Esophagus mucosa (tissue), 1 donor: ENCODE measurements at regions not wholly inside any gene's neighbourhood (a gene's known extent, or its start where the extent isn't known, plus 50 kb on each side); places are given as distances from the start of the nearest gene placed in this dataset.

ENCODE experiments used
- ATAC-seq: fragments of 200-7000 bp; cut with Tn5 transposase; one replicate; pipeline ENCODE4 v1.9.1; 2020
- donor health status: DM: yes; HTN: yes; CAD: no.

DNA sequence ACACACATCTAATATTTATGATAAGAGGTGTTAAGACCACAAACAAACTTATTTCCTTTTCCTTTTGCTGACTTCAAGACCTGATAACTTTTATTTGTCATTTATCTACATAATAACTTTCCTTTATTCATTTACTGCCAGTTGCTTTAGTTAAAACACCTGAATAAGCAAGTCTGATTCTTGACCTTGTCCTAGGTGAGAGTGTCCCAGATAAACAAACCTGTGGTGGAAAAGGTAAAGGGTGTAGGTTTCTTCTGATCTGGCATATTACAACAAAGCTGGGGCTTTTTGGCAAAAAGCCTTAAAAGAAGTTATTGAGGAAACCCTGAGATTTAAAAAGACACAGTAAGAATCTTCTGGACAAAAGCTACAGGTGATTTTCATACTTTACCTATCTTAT, 191.5 kb downstream of the ZBBX start:
- no peak for ATAC-seq

DNA sequence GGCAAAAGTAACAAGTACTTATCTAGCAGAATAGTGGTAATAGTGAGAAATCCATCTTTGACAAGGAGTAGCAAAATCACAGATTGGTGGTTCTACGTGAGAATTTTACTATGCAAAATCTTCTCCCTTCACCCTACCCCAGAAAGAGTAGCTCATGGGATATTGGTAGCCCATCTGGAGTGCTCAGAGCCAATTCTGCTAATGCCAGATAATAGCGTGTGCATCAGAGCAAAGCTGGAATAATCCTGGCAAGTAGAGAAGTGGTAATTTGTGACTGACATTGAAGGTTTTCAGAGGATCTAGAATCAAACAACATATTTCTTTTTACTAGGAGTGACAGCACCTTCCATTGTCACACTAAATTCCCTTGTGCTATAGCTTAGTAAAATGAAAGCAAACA, 192.9 kb downstream of the ZBBX start:
- ATAC-seq = no peak

DNA sequence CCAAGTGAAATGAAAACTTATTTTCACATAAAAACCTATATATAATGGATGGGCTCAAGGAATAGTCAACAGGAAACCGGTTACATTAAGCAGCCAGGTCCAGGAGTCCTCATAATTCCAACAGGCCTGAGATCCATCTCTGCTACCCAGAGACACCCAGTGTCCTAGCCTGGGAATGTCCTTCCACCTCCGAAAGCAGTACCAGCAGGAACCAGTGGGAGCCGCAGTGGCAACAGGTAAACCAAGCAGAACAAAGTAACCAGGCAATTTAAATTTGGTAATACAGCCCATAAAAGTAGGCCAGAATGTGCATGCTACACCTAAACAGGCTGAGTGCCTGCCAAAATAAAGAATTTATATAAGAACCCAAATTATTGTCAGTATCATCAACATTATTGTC, 195.6 kb downstream of the ZBBX start:
- ATAC-seq = no peak

DNA sequence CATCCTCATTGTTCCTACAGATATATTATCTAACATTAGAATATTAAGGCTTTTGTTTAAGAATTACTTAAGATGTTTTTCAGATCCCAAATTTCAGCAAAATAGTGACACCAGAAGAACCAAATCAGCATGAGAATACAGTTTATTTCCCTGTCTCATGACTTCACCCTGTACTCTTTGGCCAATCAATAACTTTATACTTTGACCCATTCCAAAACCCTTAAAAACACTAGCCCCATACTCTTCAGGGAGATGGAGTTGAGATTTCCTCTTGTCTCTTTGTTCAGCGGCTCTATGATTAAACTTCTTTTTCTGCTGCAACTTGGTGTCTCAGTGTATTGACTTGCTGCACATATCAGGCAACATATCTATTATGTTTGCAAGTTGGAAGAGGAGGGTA, 207.7 kb downstream of the ZBBX start:
- no peak for ATAC-seq

DNA sequence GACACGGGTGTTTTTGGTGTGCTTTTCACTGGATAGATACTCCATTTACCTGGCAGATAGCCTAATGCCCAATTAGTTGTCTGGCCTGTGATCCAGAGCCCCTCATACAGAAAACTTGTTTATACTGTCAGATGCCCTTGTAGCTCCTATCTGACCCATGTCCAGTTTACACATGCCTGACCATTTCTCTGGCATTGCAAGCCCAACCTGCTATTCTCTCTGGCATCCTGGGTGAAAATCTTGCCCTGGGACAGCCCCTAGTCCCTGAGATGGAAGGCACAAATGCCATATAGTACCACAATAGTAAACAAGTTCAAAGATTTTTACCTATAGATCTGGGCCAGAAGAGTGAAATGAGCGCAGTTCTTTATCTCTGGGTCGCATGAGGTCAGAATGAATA, 212.6 kb downstream of the ZBBX start:
- no peak for ATAC-seq

DNA sequence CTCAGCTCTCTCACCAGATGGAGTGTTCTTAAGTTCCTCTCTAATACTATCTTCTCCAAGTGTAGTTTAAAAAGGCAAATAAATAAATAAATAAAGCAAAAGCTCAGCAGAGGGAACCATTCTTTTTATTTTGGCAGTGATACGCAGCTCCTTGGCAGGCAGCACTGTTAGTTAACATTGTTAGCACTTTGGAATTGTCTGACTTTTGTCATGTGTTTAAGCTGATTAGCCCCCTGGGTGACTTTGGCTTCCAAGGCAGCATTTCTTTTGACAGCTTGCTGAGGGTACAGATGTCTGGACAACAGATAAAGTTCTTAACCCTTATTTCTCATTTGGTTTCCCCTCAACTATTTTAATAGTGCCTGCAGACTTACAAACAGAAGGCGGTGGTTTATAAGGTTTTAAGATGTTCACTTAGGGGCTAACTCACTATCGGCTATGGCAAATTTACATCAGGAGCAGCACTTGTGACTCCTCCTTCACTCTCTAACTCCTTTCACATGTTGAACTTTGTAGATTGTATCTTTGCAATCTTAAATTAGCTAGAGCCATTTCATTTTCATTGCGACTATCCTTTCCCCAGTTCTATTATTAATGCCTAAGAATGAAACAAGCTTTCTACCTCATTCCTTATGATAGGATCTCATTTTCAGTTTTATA, 213.4 kb downstream of the ZBBX start:
- no peak for ATAC-seq

DNA sequence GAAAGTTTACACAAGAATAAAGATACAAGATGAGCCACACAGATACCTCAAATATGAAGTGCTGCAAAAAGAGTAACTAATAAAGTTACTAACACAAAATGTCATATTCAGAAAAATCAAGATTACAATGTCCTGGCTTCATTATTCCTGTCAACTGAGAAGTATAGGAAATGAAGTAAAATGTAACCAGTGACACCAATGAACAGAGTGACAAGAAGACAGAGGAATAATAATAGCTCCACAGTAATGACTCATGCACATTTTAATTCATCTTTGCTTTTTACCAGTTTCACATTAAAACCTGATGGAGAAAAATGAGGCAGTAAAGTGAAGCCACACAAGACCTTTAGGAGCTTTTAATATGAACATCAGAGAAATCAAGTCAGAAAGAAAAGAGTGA, 214.1 kb downstream of the ZBBX start:
- ATAC-seq = no peak

DNA sequence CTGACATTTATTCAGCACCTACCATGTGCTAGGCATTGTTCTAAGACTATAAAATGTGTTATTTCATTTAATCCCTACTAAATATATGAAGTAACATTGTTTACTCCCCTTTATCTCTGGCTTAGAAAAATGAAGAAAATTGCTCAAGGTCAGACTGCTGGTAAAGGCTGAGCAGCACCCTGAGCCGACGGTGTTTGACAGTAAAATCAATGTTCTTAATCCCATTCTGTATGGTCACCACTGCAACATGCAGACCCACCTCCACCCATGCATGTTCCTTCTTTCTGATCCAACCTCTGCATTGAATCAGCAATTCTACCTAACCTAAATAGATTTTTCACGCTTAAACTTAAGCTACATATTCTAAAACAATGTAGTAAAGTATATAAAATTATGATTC, 216.5 kb downstream of the ZBBX start:
- no peak for ATAC-seq

DNA sequence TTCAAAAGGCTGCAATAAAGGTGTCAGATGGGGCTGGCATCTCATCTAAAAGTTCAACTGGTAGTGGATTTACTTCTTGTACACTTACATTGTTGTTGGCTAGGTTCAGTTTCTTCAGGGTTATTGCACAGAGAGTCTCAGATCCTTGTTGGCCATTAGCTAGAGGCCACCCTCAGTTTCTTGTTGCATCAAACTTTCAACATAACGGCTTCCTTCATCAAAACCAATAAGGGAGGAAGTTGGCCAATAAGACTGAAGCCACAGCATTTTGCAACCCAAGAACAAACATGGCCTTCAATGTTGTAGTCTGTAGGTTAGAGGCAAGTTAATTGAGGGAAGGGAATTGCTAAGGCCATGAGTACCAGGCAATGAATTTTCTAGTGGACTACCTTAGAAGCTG, 218.0 kb downstream of the ZBBX start:
- no peak for ATAC-seq

DNA sequence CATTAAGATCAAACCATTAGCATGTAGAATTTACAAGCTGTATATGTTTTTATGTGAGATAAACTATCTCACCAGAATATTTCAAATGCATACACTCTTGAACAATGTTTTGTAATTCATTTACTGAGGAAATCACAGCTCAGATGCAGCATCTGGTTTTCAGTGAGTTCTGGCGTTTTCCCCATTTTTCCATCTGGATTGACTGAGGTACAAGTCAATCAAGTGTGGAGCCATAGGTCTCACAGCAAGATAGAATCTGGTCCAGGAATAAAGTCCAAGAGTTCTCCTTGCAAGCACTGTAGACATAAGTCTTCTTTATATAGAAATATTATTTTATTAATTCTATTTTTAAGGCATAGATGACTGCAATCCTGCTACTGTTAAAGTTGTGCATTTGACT, 219.3 kb downstream of the ZBBX start:
- no peak for ATAC-seq

DNA sequence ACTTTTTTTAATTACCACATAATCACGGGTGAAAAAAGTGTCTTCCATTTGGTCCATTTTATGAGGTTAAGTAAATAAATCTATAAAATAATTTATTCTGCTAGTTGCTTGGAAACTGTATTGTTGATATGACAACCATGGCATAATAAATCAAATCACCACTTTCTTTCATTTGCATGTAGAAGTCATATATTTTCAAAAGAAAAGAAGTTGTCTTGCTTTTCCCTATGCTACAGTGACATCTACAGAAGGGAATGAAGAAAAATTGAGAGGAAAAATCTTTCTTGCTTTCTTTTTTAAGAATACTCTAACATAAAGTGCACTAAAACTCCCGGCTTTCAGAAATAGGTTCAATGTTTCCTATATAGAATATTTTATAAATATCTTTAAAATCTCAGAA, 228.5 kb downstream of the ZBBX start:
- no peak for ATAC-seq

DNA sequence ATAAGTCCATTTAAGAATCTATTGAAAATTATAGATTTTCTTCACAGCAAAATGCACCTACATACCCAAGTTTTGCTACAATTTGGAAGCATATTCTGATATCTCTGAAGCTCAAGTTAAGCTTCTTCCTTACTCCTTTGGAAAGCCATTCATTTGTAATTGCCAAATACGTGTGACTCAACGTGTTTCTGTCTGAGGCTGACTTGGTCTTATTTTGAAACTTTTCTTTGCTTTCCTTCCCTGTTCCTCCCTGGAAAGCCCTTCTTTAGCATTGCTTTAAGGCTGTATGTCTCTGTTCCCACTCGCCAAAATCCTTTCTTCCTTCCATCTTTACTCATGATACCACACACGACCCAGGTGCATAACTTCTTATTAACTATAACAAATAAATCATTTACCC, 232.0 kb downstream of the ZBBX start:
- no peak for ATAC-seq

DNA sequence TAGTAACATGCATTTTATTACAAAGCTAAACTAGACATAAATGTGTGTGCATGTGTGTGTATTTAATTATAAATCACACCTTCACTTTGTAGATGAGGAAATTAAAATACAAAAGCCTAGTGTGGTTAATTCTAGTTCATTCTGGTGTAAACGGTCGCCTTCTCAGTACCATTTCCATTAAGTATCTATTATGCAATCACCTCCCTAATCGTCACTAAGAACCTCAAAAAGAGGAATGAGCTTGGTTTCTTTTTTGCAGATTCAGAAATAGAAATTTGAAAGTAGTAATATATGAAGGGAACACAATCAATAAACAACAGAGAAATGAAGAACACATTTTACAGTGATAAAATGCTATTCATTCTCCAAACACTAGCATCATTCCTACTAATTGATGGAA, 233.2 kb downstream of the ZBBX start:
- no peak for ATAC-seq

DNA sequence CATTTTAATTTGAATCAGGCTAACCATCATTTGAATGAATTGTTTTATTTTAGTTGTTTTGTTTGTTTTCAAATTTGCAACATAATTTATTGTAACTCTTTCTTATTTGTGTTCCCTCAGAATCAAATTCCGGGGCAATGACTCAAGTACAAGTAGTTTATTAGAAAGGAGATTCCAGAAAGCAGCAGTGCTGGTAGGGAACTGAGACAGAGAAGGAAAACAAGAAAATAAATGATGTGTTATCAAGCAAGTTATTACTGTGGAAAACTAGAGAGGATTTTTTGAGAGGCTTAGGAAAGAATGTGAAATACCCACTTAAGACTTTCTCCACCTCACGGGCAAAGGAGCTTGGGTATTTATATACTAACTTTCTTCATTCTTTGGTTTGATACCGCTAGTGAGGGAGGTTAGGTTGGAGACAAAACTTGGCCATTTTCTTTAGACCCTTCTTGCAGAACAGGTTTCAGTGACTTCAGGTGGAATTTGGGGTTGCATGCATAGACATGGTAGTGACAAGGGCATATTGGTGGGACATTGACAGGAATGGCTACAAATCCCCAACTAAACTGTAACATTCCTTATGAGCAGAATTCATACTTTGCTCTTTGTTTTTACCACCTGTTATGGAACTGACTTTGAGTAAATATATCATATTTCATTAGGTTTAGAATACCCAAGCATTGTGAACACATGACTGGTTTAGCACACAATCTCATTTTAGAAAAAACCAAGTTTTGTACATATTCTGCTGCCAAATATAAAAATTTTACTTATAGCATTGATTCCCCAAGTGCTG, 254.3 kb downstream of the ZBBX start:
- no peak for ATAC-seq

DNA sequence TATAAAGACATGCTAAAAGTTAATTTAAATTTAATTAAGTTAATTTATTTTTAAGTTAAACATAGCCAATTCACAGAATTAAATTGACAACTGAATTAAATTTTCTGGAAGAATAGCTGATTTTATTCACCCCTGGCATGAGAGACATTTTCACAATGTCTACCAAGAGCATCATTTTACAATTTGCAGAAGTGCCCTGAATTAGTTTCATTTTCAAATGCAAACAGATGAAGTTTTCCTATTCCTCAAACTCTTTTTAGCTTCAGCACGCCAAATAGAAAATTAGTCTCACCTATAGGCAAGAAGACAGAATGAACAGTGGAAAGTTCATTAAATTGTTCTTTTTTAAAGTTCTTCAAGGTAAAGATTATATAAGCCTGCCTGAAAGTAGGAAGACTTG, 259.3 kb downstream of the ZBBX start:
- no peak for ATAC-seq

DNA sequence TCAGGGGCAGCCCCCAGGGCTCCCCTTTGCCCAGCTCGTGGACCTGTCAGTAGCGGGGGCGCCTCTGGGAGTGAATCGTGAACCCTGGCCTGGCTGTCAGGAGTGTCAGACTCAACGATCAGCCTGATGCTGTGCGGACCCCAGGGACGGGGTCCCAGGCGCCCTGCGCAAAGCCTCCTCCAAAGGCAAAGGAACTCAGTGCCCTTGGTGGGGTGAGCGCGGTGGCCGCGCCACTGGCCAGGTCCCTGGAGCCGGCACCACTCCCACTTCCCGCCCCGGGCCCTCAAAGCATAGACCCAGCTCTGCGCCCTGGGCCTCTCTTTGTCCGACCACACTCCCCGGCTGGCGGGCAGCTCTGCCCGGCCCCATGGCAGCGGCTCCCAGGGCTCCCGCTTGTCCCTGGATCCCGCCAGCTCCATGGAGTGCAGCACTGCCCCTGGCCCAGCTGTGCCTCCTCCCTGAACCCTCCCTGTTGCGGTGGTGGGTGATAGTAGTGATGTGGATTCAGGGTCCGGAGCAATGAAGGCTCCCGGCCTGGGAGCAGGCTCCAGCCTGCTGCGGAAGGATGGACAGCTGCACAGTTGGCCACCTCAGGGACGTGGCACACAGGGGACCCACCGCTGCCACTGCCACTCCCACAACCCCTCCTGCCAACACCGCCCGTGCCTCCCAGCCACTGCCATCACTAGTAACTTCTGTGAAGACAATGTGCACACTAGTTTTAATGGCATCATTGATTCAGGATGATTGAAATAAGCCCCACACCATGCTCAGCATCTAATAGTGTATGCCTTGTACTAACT, 263.8 kb downstream of the ZBBX start:
- ATAC-seq = no peak

DNA sequence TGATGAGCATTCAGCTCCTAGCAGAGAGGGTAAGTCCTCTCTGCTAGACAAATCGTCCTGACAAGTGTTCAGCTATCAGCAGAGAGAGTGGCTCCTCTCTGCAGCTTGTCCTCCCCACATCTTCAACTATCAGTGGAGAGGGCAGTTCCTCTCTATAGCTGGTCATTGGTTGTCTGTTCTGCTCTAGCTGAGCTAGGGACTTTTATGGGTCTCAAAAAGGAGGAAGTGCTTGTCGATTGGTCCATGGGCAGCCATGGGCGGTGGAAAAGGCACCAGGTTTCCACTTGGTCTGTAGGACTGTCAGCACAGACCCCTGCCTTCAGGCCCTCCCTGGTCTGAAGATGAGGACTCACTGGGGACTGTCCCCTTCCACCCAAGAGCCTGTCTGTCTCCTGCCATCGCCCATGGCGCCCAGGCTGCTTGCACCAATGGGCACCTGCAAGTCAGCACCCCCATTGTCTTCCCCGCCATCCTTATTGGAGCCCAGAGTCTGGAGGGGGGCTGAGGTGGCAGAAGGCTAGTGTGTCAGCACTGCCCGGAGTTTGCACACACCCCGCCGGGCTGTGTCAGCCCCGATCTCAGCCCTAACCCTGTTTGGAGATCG, 264.7 kb downstream of the ZBBX start:
- no peak for ATAC-seq

DNA sequence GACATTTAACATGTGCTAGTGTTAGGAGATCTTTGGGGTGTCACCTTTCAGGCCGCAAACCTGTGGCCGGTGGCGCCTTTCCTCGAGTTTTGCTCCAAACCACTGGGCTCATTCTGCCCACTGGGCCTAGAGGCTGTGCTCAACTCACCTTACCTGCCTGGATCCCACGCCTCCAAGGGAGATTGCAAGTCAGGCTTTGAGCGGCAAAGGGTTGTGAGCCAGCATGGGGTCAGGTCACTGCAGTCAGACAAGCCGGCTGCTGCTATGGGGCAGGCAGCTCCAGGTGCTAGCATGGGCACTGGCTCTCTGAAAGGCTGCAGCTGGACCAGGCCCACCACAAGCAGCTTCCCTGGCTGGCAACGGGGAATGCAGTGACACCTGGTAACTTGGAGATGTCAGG, 265.5 kb downstream of the ZBBX start:
- no peak for ATAC-seq

DNA sequence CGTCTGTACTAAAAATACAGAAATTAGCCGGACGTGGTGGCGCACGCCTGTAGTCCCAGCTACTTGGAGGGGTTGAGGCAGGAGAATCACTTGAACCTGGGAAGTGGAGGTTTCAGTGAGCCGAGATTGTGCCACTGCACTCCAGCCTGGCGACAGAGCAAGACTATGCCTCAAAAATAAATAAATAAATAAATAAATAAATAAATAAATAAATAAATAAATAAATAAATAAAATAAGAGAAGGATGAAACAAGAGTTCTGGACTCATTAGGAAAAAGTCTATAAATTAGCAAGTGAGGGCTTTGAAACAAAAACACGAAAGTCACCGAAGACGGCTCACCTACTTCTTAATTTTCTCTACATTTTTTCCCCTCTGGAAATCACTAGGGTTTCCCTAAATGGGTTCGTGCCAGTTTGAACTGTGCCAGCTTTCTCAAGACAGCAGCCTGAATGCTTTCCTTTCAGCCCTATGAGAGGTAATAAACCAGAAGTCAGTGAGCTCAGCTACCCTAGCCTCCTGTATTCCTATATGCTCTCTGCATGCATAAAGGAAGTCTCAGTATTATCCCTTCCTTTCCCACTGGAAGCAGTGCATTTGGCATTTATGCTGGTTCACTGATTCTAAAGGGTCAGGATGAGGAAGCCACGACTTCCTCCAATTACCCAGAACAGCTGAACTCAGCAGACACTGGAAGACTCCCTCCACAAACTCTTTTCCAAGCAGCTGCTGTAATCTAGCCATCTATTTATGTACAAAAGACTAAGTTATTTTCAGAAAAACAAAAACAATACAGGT, 266.9 kb downstream of the ZBBX start:
- no peak for ATAC-seq

DNA sequence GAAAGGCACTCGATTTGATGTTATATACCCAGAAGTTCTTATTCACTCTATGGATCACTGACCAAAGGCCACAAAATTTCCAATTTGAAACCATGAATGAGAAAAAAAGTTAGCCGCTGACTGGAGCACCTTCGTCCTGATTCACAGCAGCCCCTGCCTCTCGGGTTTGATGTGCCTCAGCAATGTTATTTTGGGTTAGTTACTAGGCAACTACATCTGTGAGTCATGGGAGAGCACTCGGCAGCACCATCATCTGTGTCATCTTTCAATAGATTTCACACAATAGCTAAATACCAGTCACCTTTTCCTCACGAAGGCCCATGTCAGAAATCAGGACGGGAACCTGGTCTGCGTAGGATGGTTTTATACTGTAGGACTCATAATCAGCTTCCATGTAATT, 269.2 kb downstream of the ZBBX start:
- ATAC-seq = no peak

DNA sequence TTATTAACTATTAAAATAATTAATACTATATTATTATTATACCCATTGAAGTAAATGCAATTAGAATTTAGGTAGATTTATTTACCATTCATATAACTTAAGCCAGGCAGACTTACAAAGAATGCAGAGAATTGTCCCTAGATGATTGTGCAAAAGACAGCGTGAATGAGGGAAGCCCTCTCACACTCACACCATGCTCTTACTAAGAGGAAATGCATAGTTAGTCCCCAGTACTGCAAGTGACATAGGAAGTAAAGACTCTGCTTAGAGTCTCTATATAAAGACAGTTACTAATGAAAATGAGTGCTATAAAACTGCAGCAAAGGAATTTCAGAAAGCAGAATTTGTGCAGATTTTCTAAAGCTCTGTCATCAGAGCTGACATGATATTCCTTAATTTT, 270.4 kb downstream of the ZBBX start:
- ATAC-seq = no peak

DNA sequence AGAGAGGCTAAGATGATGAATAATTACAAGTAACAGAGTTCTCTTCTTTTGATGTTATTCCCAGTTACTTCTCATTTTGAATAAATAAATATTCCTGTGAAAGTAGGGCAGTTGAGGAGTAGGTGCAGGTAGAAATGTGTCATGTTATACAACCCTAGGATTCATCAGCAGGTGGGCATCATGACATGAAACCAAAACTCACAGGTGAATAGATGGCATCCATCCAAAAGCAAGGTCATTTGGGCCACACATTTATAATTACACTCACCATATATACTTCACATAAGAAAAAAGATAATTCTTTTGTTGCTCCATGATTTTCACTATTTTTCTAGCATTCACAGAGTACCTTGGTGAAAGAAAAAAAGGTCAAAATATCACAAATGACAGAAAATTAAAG, 273.6 kb downstream of the ZBBX start:
- no peak for ATAC-seq

DNA sequence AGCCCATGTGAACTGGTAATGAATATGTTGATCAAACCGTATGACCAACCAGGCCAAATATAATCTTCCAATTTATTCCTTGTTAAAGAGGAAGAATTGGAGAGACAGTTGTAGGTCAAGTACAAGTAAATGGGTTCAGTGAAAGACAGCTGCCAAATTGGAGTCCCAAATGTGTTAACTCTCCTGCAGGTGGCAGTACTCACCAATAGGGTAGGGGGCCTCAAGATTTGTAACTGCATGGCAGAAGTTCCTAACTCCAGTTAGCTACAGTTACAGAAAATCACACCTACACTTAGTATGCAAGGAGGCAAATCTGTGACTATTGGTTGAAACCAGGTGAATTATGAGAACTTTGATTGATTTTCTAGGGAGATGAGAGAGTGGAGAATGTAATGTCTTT, 278.0 kb downstream of the ZBBX start:
- no peak for ATAC-seq
